Stomach (tissue), 4 donors: ENCODE measurements at regions not wholly inside any gene's neighbourhood (a gene's known extent, or its start where the extent isn't known, plus 50 kb on each side); places are given as distances from the start of the nearest gene placed in this dataset.

Experiments
- CTCF ChIP-seq, 7 experiments: fragments of 450-650 bp in 4 of 7; fragments of 200-600 bp in 3 of 7; sonication (generic) in 3 of 7; IDR thresholded peaks; one replicate each; pipeline ENCODE4 v1.5.1; 2016 to 2019; ENCODE audit warnings: antibody characterized with exemption in 7 of 7, control low read depth in 2 of 7, mild to moderate bottlenecking in 1 of 7
- POLR2A ChIP-seq, 4 donors: fragments of 450-650 bp; IDR thresholded peaks; one replicate each; pipeline ENCODE4 v1.6.1; 2016; ENCODE audit warnings: antibody characterized with exemption in 4 of 4, control low read depth in 2 of 4, mild to moderate bottlenecking in 1 of 4, moderate library complexity in 1 of 4
- POLR2AphosphoS5 ChIP-seq, 3 donors: sonication (generic); formaldehyde crosslinking; IDR thresholded peaks; one replicate each; pipeline ENCODE4 v1.6.1; 2016; ENCODE audit warnings: antibody characterized with exemption in 3 of 3

GRCh38 chr3:188047536-188047935, 106.4 kb upstream of the LPP start:
- TF ChIP-seq POLR2A (IDR thresholded peaks at IDR 0.05) (no peak), POLR2AphosphoS5 (IDR thresholded peaks at IDR 0.05) (no peak), CTCF (IDR thresholded peaks at IDR 0.05) (no peak)
